HepG2 (cell line): ENCODE measurements at regions not wholly inside any gene's neighbourhood (a gene's known extent, or its start where the extent isn't known, plus 50 kb on each side); places are given as distances from the start of the nearest gene placed in this dataset.

Experiments used
- ATF4 ChIP-seq, 2 experiments: fragments of 450-650 bp in 1 of 2; sonication (generic) in 1 of 2; formaldehyde crosslinking; IDR thresholded peaks; 2 replicates each; pipeline versions ENCODE4 v1.5.0 to v1.8.0; 2020 to 2022; ENCODE audit warnings: mild to moderate bottlenecking in 1 of 2, missing genetic modification reagents in 1 of 2
- CCDC6 ChIP-seq: sonication (generic); formaldehyde crosslinking; IDR thresholded peaks from 2 replicates; pipeline ENCODE4 v1.8.1; 2022; ENCODE audit warnings: mild to moderate bottlenecking, missing genetic modification reagents, moderate library complexity
- FOXJ3 ChIP-seq: sonication (generic); formaldehyde crosslinking; IDR thresholded peaks from 2 replicates; pipeline ENCODE4 v1.4.0; 2020; ENCODE audit warnings: missing genetic modification reagents, mild to moderate bottlenecking, borderline replicate concordance
- FOXO4 ChIP-seq: sonication (generic); formaldehyde crosslinking; conservative IDR thresholded peaks from 2 replicates; pipeline ENCODE4 v1.8.1; 2023; ENCODE audit warnings: missing genetic modification reagents
- NFIB ChIP-seq: sonication (generic); formaldehyde crosslinking; IDR thresholded peaks from 2 replicates; pipeline ENCODE4 v1.9.0; 2021; ENCODE audit warnings: missing genetic modification reagents, mild to moderate bottlenecking, borderline replicate concordance
- NFIC ChIP-seq: IDR thresholded peaks from 2 replicates; pipeline ENCODE4 v1.6.1; 2012; ENCODE audit warnings: mild to moderate bottlenecking, low read length, inconsistent platforms
- ZBTB26 ChIP-seq: IDR thresholded peaks from 2 replicates; pipeline ENCODE4 v1.6.1; 2016; ENCODE audit warnings: missing compliant biosample characterization, missing genetic modification reagents, borderline replicate concordance
- ZNF615 ChIP-seq: sonication (generic); formaldehyde crosslinking; IDR thresholded peaks from 2 replicates; pipeline ENCODE4 v1.5.0; 2020; ENCODE audit warnings: mild to moderate bottlenecking, missing genetic modification reagents, borderline replicate concordance
- ZNF792 ChIP-seq: IDR thresholded peaks from 2 replicates; pipeline ENCODE4 v1.6.1; 2016

GRCh38 chr18:41599466-41599865, 355.6 kb upstream of the PIK3C3 start:
- TF ChIP-seq NFIC: no peak
- no peak for TF ChIP-seq ZNF792 (CRISPR knock-in tag)
- TF ChIP-seq FOXO4: no peak
- no peak for TF ChIP-seq NFIB
- no peak for TF ChIP-seq FOXJ3
- no peak for TF ChIP-seq ZNF615 (CRISPR knock-in tag)
- no peak for TF ChIP-seq ZBTB26 (CRISPR knock-in tag)
- TF ChIP-seq CCDC6 (CRISPR knock-in tag): no peak
- no peak for TF ChIP-seq ATF4 (CRISPR knock-in tag; IDR thresholded peaks at IDR 0.05)
